GM12872 (cell line): ENCODE measurements at regions not wholly inside any gene's neighbourhood (a gene's known extent, or its start where the extent isn't known, plus 50 kb on each side); places are given as distances from the start of the nearest gene placed in this dataset.

Experiments used
- CTCF ChIP-seq: IDR thresholded peaks from 3 replicates; pipeline ENCODE4 v1.5.1; 2011; ENCODE audit warnings: low read depth, mild to moderate bottlenecking, low read length, moderate library complexity; ENCODE audit not compliant: insufficient read depth

DNA sequence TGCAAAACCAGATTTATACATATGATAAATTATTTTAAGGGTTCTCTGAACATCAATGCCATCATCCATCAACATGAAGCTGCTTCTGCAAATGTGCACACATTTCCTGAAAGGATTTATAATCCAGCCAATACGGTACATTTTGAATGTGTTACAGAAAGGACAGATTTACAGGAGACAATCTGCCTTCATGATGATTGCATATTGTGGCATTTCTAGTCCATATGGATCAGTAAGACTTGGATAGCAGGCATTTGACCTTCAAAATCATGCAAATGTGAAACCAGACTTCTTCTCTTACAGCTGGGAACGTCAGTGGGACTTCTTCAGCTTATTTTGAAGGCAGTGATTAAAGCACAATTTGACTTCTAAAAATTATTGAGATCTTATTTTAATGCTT is 217.3 kb upstream of the GK2 start:
- no peak for TF ChIP-seq CTCF

- TF ChIP-seq CTCF, result no peak
Observed at GRCh38 chr4:79623021-79623870, 215.2 kb upstream of the GK2 start.

- no peak for TF ChIP-seq CTCF
Observed at GRCh38 chr4:79621061-79621460, 213.0 kb upstream of the GK2 start.

DNA sequence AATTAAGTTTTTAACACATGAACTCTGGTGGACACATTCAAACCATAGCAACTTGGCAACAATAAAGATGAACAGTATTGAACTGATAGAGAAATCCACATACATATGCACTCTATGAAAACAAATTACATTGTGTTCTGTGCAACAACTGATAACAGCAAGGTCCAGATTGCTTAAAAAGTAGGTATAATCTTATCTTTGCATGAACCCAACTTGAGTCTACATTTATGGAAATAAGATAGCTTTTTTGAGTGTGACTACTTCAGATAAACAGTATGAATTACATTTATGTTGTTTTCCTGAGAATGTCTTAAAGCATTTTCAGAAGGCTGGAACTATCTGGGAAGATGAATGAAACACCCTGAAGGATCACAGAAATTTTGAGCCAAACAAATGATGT is 212.6 kb upstream of the GK2 start:
- no peak for TF ChIP-seq CTCF

DNA sequence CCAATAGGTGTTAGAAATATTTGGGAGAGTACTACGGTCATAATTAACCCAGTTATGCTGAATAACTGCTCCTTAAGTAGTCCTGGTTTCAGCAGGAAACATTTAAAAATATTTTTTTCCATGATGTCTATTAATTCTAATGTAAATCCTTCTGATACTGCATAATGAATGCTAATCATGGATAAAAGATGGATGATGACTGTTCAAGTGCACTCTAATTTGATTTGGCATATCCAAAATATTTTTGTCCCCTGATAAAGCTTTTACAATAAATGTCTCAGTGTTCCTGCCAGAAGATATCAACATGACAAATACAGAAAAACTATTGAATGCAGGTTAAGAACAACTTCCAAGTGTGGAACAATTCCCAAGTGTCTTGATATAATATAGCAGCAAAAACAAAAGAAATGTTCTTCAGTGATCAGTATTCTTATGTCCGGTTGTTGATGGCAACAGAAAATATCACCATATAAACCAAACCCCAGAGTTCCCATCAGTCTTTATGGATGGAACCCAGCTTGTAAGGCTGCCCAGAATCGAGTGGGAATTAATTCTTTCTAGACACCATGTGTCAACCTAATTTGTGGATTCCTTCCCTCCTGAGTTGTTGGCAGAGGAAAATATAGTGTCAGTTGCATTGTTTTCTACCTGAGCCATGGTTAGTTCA is 205.4 kb upstream of the GK2 start:
- no peak for TF ChIP-seq CTCF

- no peak for TF ChIP-seq CTCF
Observed at GRCh38 chr4:79611026-79611425, 203.0 kb upstream of the GK2 start.

- no peak for TF ChIP-seq CTCF
Observed at GRCh38 chr4:79609817-79610216, 201.8 kb upstream of the GK2 start.
